A673 (cell line): ENCODE measurements at regions not wholly inside any gene's neighbourhood (a gene's known extent, or its start where the extent isn't known, plus 50 kb on each side); places are given as distances from the start of the nearest gene placed in this dataset.

ENCODE experiments used
- CTCF ChIP-seq: fragments of 300-800, 200-600 bp; sonication (generic); conservative IDR thresholded peaks from 2 replicates; pipeline ENCODE4 v1.5.1; 2017; ENCODE audit warnings: low read depth, mild to moderate bottlenecking, antibody characterized with exemption, low read length, moderate library complexity, mixed read lengths
- EZH2 ChIP-seq: fragments of 200-600 bp; sonication (generic); IDR thresholded peaks from 2 replicates; pipeline ENCODE4 v1.6.1; 2017; ENCODE audit warnings: borderline replicate concordance, low read depth, mild to moderate bottlenecking, mixed read lengths, antibody characterized with exemption, low read length; ENCODE audit not compliant: poor library complexity, severe bottlenecking

GRCh38 chrX:23478056-23478455 lies 143.4 kb downstream of the PTCHD1 start:
- TF ChIP-seq CTCF (no peak), EZH2 (no peak)
